Natural killer cell (primary cell): ENCODE measurements at regions not wholly inside any gene's neighbourhood (a gene's known extent, or its start where the extent isn't known, plus 50 kb on each side); places are given as distances from the start of the nearest gene placed in this dataset.

Experiments
- ATAC-seq, 3 donors: fragments of 150-1000 bp in 2 of 3; fragments of 200-7000 bp in 1 of 3; cut with Tn5 transposase; 1 replicate in 1 of 3; 2 replicates in 2 of 3; pipeline ENCODE4 v1.10.0; 2021; ENCODE audit warnings: mild to moderate bottlenecking in 2 of 3, moderate library complexity in 2 of 3
- DNase-seq, 2 donors: peaks; one replicate each; pipeline versions ENCODE4 v3.0.0 to v3.0.0-alpha.2; 2013 to 2021; ENCODE audit warnings: mixed read lengths in 1 of 2
- H3K27ac ChIP-seq: one replicate; pipeline ENCODE4 v1.5.1; 2013; ENCODE audit warnings: mild to moderate bottlenecking, low read length
- H3K27me3 ChIP-seq: one replicate; pipeline ENCODE4 v1.6.1; 2013; ENCODE audit warnings: low read length; ENCODE audit not compliant: control insufficient read depth, insufficient read depth
- H3K36me3 ChIP-seq: one replicate; pipeline ENCODE4 v1.6.1; 2013; ENCODE audit warnings: low read length; ENCODE audit not compliant: control insufficient read depth, insufficient read depth
- H3K4me1 ChIP-seq: one replicate; pipeline ENCODE4 v1.6.1; 2013; ENCODE audit warnings: low read length; ENCODE audit not compliant: control insufficient read depth, insufficient read depth
- H3K4me3 ChIP-seq: one replicate; pipeline ENCODE4 v1.5.1; 2013; ENCODE audit warnings: low read length
- H3K9me3 ChIP-seq: one replicate; pipeline ENCODE4 v1.6.1; 2013; ENCODE audit warnings: low read length; ENCODE audit not compliant: control insufficient read depth, insufficient read depth
- H3K27ac Mint-ChIP-seq, 2 donors: one replicate each; pipeline ENCODE4 v1.8.0; 2022; ENCODE audit warnings: mild to moderate bottlenecking in 2 of 2, mixed read lengths in 2 of 2, moderate library complexity in 1 of 2
- H3K27me3 Mint-ChIP-seq, 2 donors: one replicate each; pipeline ENCODE4 v1.8.0; 2022; ENCODE audit warnings: low read depth in 2 of 2, mixed read lengths in 2 of 2
- H3K36me3 Mint-ChIP-seq: one replicate; pipeline ENCODE4 v1.8.0; 2022; ENCODE audit warnings: mixed read lengths
- H3K4me1 Mint-ChIP-seq, 2 donors: one replicate each; pipeline ENCODE4 v1.8.0; 2022; ENCODE audit warnings: mixed read lengths in 2 of 2
- H3K4me3 Mint-ChIP-seq: one replicate; pipeline ENCODE4 v1.8.0; 2022; ENCODE audit warnings: mild to moderate bottlenecking, moderate library complexity, mixed read lengths
- H3K9me3 Mint-ChIP-seq, 2 donors: one replicate each; pipeline ENCODE4 v1.8.0; 2022; ENCODE audit warnings: mixed read lengths in 2 of 2
- CTCF ChIP-seq: fragments of 200-600 bp; IDR thresholded peaks from one replicate; pipeline ENCODE4 v1.8.0; 2022; ENCODE audit warnings: antibody characterized with exemption
- WGBS: methylation state at CpG from one replicate; pipeline ENCODE4 v1.1.7; 2013; ENCODE audit warnings: missing lambda C conversion rate; ENCODE audit not compliant: insufficient coverage; 5-methylcytosine and 5-hydroxymethylcytosine counted together
- intact Hi-C: fragments of 100-400 bp; cut with micrococcal nuclease; formaldehyde crosslinking; loops from one replicate; pipeline ENCODE4 v1.14.2; 2022

DNA sequence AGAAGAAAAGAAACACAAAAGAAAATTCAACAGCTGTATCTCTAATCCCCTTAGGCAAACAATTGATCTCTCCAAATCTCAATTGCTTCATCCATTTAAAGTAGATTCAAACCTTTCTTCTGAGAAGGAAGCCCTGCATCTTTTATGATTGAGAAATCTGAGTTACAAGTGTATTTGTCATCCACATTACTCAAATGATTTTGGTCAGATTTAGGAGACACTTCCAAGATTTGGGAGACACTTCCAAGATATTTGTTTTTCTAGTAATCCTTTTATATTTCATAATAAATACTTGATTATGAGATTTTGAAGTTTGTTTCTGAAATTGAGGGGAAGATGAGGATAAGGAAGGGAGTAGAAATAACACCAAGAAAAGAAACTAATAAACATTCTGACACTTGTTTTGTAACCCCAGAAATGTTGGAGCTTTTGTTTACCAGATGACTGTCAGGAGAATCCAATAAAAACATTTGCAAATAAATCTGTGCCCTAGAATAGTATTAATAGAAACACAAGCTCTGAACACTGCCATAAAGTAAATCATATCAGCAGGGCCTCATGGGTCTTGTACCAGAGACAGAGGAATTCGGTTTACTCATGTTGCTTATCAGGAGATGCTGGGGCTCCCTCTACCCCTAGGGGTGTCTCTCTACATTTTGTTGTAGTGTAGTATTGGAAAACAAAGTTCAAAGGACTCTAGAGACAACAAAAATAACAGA is 314.3 kb upstream of the NT5E start:
- Mint-ChIP-seq H3K27me3 (no peaks in the 10 kb centered on the region), H3K4me3 (no peak overlapping the region), H3K27ac (no peak overlapping the region), H3K4me1 (no peaks in the 10 kb centered on the region), H3K9me3 (peaks cover 4% of the 10 kb centered on the region in 2 donors), H3K36me3 (no peaks in the 10 kb centered on the region)
- Histone ChIP-seq H3K36me3 (no peaks in the 10 kb centered on the region), H3K4me1 (no peaks in the 10 kb centered on the region), H3K4me3 (no peak overlapping the region), H3K27me3 (no peaks in the 10 kb centered on the region), H3K9me3 (no peaks in the 10 kb centered on the region), H3K27ac (no peak overlapping the region)
- DNase-seq (no peak), ATAC-seq (no peak)
- intact Hi-C loops: no loop called here
- WGBS: 40% methylated on average over 1 of the region's 1 CpG
- TF ChIP-seq CTCF: no peak

GRCh38 chr6:85134172-85134571 is 315.7 kb upstream of the NT5E start:
- DNase-seq: no peak
- H3K27me3 ChIP-seq: no peaks in the 10 kb centered on the region
- no peaks in the 10 kb centered on the region for H3K4me1 ChIP-seq
- no peak overlapping the region for H3K4me3 Mint-ChIP-seq
- no peak overlapping the region for H3K27ac Mint-ChIP-seq
- no peaks in the 10 kb centered on the region for H3K4me1 Mint-ChIP-seq
- intact Hi-C loops: no loop called here
- no peak for ATAC-seq
- peaks cover 0 to 5% of the 10 kb centered on the region in 2 donors for H3K9me3 Mint-ChIP-seq
- H3K27ac ChIP-seq: no peak overlapping the region
- 86% methylated on average over 4 of the region's 5 CpGs for WGBS
- H3K36me3 Mint-ChIP-seq: no peaks in the 10 kb centered on the region
- no peaks in the 10 kb centered on the region for H3K27me3 Mint-ChIP-seq
- no peaks in the 10 kb centered on the region for H3K36me3 ChIP-seq
- H3K9me3 ChIP-seq: no peaks in the 10 kb centered on the region
- TF ChIP-seq CTCF: no peak
- H3K4me3 ChIP-seq: no peak overlapping the region

DNA sequence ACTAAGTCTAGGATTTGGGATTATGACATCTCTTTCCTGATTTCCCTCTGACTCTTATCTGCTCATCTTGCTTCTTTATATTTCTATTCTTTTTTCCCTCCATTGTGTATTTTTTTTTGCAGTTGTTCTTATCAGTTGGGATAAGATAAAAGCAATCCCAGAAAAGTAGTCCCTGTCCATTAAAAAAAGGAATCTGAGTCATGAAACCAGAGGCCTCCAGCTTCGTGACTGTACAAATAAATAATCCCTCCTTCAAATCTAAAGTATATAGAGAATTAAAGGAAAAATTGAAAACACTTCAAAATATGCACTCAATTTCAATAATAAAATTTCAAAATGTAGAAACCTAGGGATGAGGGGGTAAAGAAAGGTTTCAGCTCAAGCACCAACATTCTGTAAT is 317.8 kb upstream of the NT5E start:
- no peak for DNase-seq
- no peaks in the 10 kb centered on the region for H3K4me1 ChIP-seq
- intact Hi-C loops: no loop called here
- H3K4me3 ChIP-seq: no peak overlapping the region
- H3K27me3 ChIP-seq: no peaks in the 10 kb centered on the region
- Mint-ChIP-seq H3K9me3 (peaks cover 0 to 2% of the 10 kb centered on the region in 2 donors), H3K36me3 (no peaks in the 10 kb centered on the region), H3K4me1 (no peaks in the 10 kb centered on the region), H3K4me3 (no peak overlapping the region), H3K27ac (no peak overlapping the region), H3K27me3 (no peaks in the 10 kb centered on the region)
- no CpG with 5 or more reads among the region's 1 CpG for WGBS
- no peak overlapping the region for H3K27ac ChIP-seq
- no peak for ATAC-seq
- no peaks in the 10 kb centered on the region for H3K36me3 ChIP-seq
- no peaks in the 10 kb centered on the region for H3K9me3 ChIP-seq
- no peak for TF ChIP-seq CTCF

DNA sequence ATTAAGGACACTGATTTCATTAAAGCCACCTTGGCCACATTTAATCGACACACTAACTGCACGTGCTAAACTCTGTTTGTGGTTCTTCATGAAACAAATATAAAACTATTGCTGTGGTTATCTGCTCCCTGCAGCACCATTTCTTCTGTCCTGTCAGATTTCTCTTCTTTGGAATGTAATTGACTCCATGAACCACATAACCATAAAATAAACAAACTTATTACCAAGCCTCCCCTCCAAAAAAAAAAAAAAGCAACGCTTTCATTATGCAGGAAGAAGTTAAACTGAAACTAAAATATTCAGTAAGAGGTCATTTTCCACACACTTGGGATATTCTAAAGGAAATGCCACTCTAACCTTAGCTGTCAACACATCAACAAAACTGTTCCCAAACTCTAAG is 319.1 kb upstream of the NT5E start:
- Histone ChIP-seq H3K9me3 (no peaks in the 10 kb centered on the region), H3K27ac (no peak overlapping the region), H3K4me1 (no peaks in the 10 kb centered on the region), H3K36me3 (no peaks in the 10 kb centered on the region), H3K4me3 (no peak overlapping the region), H3K27me3 (no peaks in the 10 kb centered on the region)
- TF ChIP-seq CTCF: no peak
- intact Hi-C loops: no loop called here
- H3K36me3 Mint-ChIP-seq: no peaks in the 10 kb centered on the region
- whole genome bisulfite sequencing: 90% methylated on average over 2 of the region's 3 CpGs
- no peak overlapping the region for H3K27ac Mint-ChIP-seq
- ATAC-seq (no peak), DNase-seq (no peak)
- H3K4me1 Mint-ChIP-seq: no peaks in the 10 kb centered on the region
- H3K9me3 Mint-ChIP-seq: peaks cover 0 to 2% of the 10 kb centered on the region in 2 donors
- no peak overlapping the region for H3K4me3 Mint-ChIP-seq
- H3K27me3 Mint-ChIP-seq: no peaks in the 10 kb centered on the region
